GM21786 (cell line): ENCODE measurements at regions not wholly inside any gene's neighbourhood (a gene's known extent, or its start where the extent isn't known, plus 50 kb on each side); places are given as distances from the start of the nearest gene placed in this dataset.

Experiments
- ATAC-seq: cut with Tn5 transposase; IDR thresholded peaks from one replicate; pipeline ENCODE4 v1.9.1; 2021; ENCODE audit not compliant: unreplicated experiment

DNA sequence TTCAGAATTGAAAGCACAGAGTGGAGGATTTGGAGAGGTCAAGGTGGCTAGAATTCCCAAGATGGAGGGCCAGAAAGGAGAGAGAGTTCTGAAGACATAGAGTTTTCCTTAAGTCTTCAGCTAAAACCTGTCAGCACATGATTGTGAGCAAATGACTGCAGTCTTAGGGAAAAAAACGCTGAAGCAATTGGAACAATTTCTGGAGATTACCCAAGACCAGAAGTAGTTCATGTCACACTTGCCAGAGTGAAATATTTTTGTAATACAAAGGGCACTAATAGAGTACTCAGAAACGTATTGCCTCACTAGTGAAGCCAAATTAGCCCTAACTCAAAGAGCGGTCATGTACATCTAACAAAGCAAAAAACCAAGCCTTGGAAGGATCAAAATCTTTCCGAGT lies 541.3 kb upstream of the MARCKS start:
- ATAC-seq: no peak

DNA sequence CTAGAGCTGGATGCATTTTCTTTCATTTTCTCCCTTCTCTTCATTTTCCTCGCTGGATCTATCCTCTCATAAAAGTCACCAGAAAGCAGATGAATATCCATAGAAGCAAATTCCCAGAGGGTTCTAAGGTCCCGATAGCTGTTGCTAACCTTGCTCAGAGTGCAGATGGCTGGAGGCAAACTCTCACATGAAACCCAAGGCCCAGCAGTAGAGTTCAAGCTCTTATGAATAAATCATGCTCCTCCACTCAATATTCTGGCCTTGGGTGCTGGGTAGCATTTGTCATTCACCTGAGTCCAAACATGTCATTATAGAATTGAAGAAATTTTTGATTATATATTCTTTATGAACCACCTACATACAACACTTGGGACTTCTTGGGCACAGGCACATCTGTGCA lies 539.7 kb upstream of the MARCKS start:
- no peak for ATAC-seq

DNA sequence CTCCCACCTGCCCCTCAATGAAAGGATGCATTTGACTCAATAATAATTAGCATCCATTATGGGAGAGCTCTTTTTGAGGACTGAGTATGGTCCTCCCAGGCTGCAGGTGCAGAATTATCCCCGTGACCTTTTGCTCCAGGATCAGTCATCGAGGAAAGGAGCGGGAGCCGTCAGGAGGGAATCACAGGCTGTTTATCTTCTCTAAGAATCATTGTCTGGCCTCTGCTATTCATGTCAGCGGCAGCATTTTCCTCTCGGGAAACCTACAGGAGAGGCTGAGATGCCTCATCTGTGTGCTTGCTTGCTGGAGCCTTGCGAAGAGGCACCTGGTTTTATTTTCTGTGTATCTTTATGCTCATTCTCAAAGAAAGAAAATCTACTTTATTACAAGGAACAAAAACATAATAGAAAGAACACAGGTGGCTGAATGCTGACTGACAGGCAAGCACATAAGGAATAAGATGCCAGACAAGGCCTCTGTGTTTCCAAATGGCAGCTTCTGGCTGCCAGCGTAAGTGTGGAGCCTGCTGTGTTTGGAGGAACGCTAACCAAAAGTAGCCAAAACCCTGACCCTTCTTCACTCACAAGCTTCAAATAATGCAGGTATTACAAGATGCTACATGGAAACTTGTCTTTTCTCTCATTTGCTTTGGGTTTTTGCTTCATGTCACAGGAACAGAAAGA lies 539.1 kb upstream of the MARCKS start:
- ATAC-seq: no peak

DNA sequence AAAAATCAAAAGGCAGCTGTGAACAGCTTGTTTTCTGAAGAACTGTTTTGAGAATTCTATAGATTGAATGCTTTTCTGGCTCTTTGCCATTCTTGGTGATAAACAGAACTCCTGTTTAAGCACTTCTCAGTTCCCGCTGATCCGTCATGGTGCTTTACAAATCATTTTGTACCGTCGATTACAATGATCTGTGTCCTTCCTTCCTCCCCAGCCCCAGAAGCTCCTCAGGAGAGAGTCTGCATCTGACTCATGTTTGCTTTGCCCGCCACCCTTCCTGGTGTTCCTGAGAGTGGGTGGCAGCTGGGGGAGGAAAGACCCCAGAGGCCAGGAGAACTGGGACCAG lies 538.6 kb upstream of the MARCKS start:
- no peak for ATAC-seq

DNA sequence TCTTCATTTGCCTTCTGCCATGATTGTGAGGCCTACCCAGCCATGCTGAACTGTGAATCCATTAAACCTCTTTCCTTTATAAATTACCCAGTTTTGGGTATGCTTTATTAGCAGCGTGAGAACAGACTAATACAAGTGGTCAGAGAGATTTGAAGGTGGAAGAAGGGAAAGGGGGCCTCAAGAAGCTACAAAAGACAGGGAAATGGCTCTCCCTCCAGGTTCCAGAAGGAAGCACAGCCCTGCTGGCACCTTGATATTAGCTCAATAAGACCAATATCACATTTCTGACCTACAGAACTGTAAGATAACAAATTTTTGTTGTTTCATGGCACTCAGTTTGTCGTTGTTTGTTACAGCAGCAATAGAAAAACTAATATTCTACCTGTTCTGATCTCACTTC lies 536.5 kb upstream of the MARCKS start:
- no peak for ATAC-seq

DNA sequence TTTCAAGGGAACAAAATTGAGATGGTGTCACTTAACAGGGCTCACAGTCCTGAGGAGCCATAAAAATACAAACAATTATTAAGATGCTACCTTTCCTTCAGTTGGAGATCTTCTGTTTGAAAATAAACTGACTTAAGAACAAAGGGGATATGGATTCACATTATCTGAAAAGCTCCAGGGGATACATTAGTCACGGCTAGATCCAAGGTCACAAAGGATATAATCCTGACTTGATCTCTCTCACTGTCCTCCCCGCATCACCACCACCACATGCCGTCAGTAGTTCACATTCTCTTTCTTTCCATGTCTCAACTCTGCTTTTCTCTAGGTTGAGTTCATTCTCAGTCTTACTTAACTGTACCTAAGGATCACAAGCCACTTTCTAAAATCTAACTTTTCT lies 530.4 kb upstream of the MARCKS start:
- ATAC-seq: no peak

DNA sequence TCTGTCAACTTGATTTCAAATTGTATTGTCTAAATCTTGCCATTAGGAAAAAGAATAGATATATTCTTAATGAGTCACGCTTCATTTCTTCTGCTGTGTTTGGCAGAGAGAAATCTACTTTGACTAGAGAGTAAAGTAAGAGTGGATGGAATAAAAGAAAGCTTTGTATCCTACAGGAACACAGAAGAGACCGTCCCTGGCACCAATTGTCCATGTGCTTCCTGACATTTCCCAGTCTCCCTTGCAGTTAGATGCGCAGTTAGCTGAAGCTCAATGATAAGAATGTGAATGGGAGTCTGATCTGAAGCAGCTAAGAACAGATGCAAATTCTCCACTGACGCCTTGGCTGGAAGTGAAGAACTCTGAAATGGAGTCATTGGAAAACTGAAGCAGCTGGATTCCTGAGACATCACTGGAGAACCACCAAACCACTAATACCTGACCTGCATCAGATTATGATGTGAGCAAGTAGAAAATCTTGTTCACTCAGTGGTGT lies 528.2 kb upstream of the MARCKS start:
- ATAC-seq: no peak

DNA sequence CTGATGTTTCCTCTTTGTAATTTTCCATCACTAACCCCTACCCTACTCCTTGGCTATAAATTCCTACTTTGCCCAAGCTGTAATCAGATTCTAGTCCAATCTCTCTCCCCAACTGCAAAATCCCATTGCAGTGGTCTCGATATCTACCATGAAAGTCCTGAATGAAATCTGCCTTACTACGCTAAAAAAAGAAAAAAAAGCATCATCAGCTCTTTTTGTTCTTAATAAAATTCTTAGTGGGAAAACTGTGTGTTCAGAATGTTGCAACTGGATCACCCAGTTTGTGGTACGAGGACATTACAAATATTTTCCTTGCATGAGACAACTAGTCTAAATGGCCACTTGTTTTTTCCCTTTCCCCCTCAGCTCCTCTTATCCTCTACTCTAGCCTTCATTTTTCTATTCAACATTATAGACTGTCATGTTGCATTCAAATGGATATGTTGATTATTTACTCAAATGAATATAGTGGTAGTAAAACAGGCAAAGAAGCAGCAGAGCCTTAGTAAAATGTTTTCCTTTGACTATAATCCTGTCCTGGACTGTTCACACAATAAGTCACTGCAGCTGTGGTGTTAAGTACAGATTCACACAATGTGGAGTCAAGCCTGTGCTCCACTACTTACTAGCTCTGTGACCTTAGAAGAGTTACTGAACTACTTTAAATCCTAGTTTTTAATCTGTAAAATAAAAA lies 527.1 kb upstream of the MARCKS start:
- ATAC-seq: no peak

DNA sequence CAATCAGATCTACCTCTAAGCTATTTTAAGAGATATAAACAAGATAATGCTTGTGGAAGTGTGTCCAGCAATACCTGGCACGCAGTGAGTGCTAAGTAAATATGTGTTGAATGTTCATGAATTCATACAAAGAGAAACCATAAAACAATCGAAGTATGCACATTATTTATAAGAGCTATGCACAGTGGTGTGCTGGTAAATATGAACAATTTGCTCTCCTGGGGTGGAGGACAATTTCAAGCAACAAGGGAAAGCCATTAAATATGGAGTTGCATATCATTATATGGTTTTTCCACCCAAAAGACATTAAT lies 526.6 kb upstream of the MARCKS start:
- ATAC-seq: no peak

DNA sequence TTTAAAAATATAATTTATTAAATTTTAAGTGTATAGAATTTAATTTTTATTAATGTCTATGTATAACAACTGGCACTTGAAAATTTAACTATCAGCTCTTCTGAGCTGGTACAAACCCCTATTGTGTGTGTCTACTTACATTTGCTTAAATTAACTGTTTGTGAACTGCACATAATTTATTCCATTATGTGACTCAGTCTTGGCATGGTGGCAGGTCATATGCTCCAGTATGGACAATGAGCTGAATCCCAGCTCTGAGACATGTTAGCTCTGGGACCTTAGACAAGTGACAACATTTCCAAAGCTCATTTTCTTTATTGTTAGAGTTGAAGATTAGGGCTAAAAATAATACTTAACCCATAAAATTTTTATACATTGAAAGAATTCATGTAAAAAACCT lies 526.1 kb upstream of the MARCKS start:
- ATAC-seq: no peak

DNA sequence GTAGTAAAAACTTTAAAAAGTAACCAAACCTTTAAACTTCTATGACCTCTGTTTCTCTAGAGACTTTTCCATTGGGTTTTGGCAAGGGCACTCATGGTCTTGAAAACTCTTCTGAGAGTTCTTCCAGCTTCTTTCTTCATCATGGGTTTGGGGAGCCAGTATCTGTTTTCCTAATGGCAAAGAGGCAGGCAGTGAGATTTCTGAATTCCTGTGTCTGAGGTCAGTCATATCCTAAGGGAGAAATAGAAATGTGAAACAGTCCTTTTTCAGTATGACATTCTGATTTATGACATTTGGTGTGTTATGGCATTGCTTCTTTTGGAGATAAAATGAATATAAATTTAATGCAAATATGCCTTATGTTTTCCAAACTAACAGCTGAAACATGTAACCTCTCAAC lies 518.5 kb upstream of the MARCKS start:
- no peak for ATAC-seq

DNA sequence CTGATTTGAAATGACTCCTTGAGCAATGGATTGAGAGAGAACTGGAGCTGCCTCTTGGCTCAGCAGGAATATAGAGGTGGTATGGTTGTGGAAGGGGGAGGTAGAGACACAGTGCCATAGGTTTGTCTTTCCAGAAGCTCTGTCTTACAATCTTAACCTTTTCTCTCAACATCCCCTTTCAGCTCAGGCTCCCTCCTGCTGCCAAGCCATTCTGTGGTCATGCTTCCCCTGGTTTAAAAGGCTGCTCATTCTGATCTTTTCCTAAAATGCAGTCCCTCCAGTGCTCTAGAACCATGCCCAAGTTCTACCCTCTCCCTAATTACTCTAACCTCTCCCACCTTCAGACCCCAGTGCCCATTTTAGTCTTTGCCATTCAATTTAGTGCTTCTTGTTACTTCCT lies 517.9 kb upstream of the MARCKS start:
- no peak for ATAC-seq

DNA sequence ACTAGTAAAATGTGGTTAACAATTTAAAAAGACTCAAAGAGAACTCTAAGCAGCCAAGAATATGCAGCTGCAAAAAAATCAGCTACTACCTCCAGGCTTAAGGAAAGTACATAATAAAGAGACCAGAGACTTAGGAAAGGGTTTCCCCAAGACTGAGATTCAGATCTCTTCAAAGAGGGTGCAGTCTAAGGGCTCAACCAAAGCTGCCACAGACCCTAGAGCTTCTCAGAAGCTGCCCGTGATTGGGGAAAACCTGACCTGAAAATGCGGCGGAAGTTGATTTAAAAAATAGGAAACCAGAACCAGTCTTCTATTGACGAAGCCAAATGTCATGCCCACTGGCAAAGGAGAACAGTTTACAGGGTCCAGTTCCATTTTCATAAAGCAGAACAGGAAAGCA lies 516.8 kb upstream of the MARCKS start:
- no peak for ATAC-seq

DNA sequence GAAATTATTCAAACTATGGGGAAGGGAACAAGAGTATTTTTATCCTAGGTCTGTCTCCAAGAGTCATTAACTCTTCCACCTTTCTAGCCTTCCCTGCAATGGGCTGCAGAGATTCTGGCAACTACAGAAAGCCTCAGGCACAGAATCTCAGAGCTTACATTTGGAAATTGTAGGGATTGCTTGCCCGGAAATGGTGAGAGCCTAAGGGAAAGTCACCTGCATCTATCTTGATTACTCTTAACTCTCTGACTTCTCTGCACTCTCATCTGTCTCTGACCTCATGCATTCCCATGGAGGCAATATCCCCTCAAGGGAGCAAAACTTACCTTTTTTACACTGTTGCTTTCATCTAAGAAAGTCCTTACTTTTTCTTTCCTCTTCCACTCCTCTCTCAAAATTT lies 513.2 kb upstream of the MARCKS start:
- ATAC-seq: no peak

DNA sequence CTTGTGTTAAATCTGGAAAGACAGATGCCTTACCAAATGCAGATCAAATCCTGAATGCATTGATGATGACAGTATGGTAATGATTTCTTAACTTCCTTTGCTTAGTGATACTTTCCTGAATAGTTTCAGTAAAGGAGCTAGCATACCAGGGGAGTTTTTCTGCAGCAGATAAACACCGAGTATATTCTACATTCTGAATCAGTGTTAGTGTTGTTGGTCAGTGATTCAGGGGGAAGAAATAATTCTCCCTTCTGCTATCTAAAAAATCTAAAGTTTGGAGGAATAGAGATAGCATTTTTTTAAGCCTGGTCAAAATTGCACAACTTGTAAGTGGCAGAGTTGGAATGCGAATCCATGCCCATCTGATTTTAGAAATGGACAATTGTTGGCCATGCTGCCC lies 512.2 kb upstream of the MARCKS start:
- ATAC-seq: no peak

DNA sequence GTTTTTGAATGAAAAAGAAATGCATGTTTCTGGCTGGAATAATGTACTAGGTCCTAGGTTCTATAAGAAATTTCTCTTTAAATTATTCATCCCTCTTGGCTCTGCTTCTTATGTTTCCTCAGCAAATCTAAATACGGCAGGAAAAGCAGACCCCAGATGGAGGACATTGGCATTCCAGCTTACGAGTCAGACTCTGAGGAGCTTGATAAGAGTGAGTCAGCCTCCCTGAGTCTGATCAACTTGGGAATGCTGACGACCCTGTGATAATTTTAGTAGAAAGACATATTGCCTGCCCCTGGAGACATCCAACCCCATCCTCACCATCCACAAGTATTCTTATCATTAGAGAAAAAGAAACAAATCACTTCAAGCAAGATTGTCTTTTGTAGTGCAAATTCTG lies 509.7 kb upstream of the MARCKS start:
- no peak for ATAC-seq

DNA sequence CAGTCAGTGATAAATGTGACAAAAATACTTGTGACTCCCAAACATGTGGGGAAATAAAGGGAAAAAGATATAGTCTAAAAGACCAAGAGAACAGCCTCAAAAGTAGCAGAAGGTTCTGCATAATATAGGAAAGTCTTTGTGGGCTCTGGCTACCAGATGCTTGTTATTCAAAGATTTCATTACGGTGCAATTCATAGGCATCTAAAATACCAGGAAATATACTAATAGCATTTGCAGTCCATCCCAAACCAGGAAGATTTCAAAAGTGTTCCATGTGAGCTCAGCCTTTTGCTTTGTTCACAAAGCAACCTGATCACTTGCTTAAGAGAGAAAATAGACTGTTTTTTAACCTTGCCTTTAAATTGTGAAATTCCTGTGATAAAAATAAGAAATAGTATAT lies 506.7 kb upstream of the MARCKS start:
- no peak for ATAC-seq

DNA sequence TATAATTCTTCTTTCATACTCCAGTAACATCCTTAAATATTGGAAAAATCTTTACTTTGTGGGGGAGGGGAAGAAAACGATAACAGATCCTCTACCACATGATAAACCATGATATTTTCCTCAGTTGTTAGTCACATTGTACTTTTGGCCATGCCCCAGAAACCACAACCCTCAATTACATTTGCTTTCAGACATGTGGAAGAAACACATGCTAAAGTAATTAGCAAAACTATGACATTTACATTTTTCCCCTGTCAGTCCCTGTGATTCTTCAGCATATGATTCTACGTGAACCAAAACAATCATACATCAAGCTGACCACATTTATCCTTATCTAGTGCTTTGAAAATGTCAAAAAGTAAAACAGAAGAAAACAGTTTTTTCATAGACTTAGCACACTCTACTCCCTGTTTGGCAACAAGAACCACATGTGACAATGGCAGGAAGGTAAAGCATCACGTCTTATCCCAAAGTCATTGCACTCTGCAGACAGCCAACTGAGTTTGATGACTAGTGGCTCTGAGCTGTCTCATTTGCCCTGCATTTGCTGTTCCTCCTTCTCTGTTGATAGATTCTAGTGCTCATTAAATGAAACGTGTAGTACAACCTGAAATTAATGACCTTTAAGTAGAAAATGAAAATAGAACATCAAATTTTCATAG lies 505.8 kb upstream of the MARCKS start:
- ATAC-seq: no peak

DNA sequence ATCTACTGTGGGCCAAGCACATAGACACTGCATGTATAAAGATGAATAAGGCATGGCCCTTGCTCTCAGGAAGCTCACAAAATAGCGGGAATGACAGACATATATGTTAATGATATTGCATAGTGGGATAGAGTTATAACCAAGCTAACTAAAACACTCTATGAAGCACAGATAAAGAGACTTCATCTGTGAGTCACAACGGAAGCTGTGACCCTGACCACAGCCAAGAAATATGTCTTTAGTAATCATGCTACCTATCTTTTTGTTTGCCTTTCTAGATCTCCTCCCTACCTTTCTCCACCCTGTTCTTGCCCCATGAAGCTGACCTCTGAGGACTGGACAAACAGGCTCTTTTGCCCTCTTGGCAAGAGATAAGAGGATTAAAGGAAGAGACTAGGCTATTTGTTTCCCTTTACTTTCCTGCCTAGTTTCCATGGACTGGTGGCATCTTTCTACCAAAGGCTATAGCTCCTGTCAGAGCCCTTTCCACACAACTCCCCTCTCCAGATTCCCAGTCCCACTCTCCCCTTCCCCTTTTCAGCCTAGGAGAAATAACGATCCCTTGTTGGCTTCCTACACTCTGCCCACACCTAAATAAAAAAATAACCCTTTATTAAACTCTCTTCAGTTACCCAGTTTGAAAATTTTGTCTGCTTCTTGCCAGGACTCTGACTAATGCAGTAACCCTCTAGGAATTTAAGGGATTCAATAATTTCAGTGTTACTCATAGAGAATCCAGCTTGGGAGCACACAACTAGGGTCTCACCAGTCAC lies 504.9 kb upstream of the MARCKS start:
- ATAC-seq: no peak

DNA sequence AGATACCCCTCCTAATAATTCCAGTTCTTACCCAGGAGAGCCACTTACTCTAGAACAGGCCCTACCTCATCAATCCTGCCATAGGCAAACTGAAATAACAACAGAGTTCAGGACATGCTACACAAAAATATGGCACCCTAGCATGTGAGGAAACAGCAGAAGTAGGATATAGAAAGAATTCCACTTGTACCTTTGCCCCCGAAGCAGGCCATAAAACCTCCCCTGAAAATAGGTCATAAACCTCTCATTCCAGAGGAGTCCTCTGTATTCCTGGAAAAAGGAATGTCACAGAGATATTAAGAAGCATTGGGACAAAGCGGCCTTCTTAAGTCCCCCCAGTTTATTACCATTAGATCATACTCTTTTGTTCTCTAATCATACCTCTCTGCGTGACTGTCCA lies 504.3 kb upstream of the MARCKS start:
- no peak for ATAC-seq

DNA sequence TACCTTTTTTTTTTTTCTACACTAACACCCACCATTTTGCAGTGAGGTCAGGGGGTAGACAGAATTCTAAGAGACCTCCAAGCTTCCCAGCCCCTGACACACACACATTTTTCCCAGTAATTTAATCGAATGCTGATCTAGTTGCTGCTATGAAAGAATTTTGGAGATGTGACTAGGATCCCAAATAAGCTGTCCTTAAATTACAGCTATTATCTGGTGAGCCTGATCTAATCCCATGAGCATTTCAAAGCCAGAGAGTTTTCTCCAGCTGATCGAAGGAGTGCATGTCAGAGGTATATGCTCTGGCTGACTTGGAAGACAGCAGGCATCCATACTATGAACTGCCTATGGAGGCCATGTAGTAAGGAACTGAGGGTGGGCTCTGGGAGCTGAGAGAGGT lies 503.8 kb upstream of the MARCKS start:
- ATAC-seq: no peak
